HK-2 (cell line): ENCODE measurements at regions not wholly inside any gene's neighbourhood (a gene's known extent, or its start where the extent isn't known, plus 50 kb on each side); places are given as distances from the start of the nearest gene placed in this dataset.
A peak's percentile ranks its signal among the peaks of the same experiment; 100 is the strongest.
"Not testable (repeated sequence)": the region's sequence is repeated elsewhere in the genome, so short reads cannot be mapped to it uniquely, and the experiment has no call there.

Source experiments
- DNase-seq: peaks from one replicate; pipeline ENCODE4 v3.0.0-alpha.2; 2018; ENCODE audit not compliant: unreplicated experiment

DNA sequence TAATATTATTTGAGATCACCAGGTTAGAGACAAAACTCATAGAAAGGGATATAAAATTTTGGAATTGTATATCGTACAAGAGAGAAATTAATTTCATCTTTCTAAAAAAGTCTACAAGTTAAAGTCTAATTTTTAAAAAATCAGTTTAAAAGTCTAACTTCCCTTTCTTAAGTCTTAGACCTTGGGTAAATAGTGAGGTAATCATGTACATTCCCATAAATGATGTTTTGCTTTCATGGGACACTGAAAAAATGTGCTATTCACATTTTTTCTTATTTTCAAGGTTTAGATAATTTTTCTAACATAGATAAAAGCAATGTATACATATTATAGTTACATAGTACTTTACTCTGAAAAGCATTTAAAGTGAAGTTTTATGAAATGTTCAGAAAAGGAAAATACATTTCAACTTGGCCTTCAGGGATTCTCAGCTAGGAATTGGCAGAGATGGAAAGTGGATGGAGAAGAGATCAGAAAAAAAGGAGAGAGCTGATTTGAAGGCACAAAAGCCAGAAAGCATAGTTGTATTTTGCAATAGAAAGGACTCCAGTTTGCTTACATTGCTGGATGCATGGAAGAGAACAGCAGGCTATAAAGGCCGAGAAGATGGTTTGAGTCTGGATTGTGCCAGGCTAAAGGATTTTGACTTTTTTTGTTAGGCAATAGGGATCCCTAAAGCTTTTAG, 194.0 kb downstream of the CASP12 start:
- DNase-seq = no peak

DNA sequence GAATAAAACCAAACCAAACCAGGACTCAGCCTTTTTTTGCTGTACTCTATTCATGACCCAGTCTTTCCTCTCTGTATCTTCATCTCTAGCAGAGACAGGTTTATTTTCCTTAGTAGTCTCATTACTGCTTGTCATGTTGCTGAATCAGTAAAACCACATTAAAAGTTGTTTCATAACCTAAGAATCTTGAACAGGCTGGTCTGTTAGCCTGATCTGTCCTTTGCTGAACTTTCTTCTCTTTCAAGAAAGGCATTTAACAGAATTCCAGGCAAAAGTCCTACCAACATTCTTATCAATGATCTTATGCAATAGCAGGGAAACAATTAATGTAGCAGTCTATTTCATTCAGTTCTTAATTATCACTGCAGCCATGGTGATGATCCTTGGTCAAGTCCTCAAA, 197.7 kb downstream of the CASP12 start:
- no peak for DNase-seq

DNA sequence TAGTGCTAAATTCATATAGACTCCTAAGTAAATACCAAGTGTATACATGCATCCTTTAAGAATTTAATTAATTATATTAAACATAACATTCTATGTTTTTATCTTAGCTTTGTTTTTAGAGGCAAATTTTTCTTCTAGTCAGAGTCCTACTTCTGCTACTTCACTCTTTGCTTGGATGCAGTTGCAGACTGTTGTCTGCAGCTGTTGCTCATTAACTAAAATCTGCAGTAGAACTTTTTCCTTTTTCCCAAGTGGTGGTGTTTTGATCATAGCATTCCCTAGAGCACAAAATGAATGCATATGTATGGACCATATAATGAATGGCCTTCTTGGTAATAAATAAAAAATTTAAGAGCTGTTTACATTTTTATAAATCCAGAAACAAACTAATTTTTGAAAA, 198.3 kb downstream of the CASP12 start:
- no peak for DNase-seq

DNA sequence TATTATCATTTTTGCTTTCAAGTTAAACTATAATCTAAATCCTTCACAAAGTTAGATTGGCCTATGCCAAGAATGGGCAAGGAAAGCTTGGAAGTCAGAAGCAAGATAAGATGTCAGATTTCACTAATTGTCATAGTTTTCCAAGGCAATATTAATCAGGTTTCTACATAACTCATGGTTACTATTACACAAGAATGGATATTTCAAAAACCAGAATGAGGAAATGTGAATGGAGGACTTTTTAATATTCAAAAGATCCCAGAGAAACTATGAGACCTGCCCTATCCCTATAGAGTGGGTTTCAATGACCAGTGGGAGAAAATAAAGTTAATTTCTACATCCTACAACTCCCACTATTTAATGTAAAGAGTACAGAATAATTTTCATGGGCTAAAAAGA, 203.2 kb downstream of the CASP12 start:
- DNase-seq = no peak

DNA sequence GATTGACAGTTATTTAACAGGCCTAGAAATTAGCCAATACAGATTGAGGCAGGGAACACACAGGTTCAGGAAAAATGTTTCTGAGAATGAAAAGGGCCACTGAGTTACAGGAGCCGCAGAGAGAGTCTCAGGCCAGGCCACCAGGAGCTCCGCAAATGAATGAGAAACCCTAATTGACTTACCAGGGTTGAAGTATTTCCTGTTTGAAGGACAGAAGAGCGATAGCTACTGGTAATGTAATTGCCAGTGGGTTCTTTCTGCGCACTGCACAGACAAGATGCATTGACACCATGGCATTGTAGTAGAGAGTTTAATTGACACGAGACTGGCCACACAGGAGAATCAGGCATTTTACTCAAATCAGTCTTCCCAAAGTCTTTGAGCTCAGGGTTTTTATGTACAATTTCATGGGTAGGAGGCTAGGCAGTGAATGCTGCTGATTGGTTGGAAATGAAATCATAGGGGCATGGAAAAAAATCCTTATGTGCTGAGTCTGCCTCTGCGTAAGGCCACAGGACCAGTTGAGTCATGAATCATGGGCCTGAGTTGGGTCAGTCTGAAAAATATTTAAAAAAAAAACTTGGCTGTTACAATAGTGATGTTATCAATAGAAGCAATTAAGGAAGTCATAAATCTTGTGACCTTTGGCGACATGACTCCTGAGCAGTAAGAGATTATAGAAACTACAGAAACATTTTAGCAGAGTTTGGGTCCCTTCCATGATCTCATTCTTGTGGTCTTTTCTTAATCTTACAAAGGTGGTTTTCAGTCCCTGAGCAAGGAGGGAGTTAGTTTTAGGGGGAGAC, 203.8 kb downstream of the CASP12 start:
- peak; percentile 31 for DNase-seq

DNA sequence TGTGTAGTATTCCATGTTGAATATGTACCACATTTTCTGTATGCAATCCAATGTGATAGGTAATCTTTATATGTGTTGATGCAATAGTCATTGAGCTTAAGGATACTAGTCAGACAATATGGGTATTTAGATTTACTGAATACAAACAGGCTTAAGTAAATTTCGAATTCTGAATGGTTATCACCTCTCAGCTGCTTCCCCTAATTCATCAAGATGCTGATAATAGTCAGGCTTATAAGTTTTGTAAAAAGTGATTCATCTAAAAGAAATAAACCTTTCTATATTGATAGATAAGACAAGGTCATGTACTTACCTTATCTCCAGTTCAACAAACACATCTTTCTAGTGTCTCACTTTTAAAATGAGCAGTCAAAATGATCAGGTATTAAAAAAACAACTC, 205.5 kb downstream of the CASP12 start:
- no peak for DNase-seq

DNA sequence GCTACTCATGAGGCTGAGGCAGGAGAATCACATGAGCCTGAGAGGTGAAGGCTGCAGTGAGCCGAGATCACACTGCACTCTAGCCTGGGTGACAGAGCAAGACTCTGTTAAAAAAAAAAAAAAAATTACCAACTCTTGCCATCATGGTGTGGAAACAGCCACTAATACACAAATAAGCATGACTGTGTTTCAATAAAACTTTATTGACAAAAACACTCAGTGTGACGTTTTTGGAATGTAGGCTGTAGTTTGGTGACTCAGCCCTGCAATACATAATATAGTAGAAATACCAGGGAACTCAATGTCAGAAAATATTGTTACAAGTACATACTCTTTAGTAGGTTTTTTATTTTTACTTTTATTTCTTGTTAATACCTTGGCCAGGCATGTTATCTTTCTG, 207.1 kb downstream of the CASP12 start:
- no peak for DNase-seq

DNA sequence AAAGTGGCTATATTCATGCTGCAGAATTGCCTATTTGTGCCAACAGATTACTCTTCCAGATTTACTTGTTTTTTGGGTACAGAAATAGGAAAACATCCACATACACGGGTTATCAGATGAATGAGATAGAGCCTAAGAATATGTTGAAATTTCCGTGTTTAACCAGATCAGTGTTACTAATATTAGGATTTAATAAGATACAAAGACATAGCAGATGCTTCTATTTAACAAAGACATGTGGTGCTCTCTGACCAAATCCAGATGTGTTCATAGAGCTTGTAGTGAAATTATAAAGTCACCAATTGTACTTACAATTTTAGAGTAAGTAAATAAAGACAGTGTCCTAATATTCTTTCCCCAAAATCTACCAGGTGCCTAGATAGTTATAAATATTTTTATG, 208.0 kb downstream of the CASP12 start:
- no peak for DNase-seq

DNA sequence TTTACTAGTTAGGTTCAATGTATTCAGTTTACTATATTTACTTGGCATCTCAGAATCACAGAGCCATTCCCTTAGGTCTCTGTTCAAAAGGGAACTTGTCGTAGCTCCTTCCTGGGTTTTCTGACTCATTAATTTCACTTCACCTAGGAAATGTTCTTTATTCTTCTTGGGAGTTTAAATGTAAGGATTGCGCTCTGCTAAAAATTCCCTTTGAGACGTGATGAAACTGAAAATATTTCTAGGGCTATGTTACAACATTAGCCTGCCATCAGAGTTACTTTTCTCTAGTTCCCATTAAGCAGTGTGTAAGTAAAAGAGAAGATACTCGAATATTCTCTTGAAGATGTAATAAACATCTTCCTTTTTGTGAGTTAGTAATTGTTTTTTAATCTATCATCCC, 209.5 kb downstream of the CASP12 start:
- no peak for DNase-seq

DNA sequence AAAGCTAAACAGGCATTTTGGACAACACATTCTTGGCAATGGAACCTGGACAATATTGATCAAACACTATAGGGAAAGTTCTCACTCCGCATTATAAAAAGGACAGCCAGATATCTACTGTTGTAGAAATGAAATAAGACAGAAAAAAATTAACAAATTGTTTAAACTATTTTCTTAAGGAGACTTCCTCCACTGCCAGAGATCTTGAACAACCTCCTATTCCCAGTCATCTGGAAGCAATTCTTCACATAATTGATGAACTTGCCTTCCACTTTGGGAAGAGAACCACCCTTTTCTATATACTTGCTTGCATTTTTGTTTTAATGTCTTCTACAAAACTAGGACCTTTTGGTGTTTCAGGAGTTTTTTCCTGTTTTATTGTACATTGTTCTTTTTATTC, 216.1 kb downstream of the CASP12 start:
- no peak for DNase-seq

DNA sequence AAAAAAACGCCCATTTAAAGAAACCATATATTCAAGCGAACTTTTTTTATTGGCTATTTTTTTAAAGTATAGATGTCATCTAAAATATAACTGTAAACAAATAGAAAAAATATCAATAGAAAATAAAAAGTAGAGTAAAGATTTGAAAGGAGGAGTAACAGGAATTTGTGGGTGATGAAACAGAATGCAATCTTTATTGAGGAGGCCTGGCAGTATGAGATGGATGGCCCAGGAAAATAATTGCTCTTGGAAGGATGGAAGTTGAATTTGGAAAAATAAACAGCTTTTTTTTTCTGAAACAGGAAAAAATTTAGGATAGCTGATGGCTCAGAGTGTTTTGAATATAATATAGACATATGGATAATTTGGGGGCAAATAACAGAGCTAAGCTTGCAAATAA, 219.0 kb downstream of the CASP12 start:
- no peak for DNase-seq

DNA sequence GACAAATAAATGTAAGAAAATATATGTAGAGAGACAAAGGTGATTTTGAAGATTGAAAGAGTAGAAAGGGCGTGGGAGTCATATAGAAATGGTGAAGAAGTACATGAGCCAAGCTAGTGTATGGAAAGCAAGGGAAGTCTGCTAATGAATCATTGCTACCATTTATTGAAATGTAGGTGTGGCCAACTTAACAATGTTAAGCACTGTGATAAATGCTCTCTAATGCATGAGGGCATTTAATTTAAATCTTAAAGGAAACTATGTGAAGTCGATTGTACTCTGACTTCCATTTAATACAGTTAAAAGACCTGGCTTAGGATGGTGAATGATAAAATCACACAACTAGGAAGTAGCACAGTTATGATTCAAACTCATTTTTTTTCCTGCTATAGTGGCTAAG, 219.9 kb downstream of the CASP12 start:
- DNase-seq = no peak

DNA sequence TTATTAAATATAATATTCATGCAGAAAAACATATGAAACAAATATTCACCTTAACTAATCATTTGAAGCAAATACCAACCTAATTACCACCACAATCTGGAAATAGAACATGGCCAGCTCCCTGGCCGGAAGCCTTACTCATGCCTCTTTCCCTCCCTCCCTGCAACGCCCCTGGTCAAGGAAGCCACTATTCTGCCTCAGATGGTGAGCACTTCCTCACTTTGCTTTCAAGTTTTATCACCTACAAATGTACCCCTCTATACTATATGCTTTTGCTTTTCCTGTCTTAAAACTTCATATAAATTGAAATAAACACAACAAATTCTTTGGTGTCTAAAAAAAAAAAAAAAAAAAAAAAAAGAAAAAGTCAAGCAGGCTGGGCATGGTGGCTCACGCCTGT, 221.2 kb downstream of the CASP12 start:
- not testable (repeated sequence) for DNase-seq

DNA sequence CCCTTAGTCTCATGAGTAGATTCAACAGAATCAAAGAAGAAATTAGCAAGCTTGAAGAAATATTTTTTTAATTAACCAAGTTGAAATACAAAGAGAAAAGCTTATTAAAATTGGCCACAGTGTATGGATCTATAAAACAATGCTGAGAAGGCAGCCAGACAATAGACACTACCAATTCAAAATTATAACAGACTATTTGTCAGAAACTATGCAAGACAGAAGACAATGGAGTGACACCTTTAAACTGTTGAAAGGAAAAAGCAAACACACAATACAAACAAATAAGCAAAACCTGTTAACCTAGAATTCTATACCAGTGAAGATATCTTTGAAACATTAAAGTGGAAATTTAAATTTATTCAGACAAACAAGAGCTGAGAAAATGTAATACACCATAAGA, 225.4 kb downstream of the CASP12 start:
- DNase-seq = no peak

DNA sequence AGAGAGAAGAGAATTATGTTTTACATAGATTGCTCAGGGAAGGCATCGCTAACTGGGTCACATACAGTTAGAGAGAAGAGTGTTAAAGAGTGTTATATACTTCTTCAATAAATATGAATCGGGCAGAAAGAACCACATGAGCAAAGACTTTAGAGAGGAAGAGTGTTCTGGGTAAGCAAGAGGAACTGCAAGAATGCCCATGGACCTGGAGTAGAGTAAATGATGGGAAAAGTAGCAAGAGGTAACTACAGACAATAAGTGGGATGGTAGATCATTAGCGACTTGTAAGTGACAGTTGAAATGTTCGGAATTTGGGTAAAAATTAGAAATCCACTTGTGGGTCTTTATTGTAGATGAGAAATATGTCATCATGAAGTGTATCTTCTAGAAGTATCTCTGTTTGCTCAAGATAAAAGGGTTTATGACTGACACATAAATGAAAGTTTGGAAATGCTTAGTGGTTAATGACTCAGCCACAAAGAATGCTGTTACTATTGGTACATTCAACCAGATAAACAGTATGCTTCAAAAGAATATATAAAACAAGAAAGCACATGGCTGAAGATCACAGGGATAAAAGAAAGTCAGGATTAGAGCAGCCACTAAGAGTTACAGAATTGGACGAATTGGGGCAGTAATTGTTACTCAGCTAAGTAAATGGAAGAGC, 229.3 kb downstream of the CASP12 start:
- no peak for DNase-seq

DNA sequence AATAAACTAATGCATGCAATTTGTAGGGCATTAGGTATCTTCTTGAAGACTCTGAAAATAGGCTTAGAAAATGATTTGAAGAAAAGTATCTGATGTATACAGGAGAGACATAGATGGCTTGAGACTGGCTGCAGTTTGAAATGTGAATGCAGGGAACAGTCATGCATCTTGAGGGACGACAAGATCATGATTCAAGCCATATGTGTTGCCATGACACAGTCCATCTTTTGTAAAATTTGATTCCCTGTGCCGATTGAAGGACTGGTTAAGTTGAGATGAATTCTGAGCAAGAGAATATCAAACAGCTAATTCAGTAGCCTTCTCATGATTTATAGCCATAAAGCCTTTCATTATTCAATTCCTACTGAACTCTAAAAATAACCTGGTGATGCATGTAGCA, 231.6 kb downstream of the CASP12 start:
- DNase-seq = no peak

DNA sequence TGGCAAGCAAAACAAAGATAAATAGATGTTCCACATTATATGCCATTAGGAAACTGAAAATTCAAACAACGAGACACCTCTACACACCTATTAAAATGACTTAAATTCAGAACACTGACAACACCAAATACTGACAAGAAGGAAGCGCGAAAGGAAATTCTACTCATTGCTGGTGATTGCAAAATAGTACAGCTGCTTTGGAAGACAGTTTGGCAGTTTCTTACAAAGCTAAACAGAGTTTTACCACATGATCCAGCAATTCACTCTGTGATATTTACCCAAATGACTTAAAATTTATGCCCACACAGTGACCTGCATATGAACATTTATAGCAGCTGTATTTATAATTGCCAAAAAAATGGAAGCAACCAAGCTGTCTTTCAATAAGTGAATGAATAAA, 232.6 kb downstream of the CASP12 start:
- DNase-seq = no peak

DNA sequence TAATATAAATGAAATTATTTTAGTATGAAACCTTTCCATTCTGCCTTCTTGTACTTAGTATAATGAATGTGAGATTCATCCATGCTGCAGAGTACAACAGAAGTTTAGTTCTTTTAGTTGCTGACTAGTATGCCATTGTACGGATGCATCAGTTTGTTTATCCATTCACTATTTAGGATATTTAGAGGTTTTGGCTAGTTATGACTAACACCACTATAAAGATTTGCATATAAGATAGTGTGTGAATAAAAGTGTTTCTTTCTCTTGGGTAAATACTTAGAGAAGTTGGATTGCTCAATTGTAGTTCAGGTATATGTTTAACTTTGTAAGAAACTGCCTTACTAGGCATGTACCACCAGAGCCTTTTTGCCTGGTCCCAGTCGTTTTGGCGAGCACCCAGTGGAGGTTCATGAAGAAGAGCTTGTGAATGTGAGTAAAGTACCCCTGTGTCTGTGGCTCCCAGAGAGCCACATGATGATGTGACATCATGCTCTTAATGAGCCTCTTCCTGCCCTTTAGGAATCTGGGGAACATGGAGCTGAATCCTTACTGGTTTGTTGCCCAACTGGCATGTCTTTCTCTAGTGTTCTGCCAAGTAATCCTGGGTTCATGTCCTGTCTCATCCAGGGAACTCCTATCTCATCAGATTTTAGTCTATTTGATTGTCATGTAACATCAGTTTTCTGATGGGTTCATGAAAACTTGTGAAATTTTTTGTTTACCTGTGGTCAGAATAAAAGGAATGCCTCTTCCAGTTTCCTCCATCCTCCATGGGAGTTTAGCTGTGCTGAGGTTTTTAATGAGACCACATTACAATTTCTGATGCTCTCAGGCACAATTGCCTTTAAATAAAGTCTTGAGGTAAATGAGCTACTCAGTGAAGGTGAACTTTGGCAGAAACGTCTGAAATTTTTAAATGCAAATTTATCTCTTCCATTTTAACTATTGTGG, 234.8 kb downstream of the CASP12 start:
- peak; percentile 9 for DNase-seq

DNA sequence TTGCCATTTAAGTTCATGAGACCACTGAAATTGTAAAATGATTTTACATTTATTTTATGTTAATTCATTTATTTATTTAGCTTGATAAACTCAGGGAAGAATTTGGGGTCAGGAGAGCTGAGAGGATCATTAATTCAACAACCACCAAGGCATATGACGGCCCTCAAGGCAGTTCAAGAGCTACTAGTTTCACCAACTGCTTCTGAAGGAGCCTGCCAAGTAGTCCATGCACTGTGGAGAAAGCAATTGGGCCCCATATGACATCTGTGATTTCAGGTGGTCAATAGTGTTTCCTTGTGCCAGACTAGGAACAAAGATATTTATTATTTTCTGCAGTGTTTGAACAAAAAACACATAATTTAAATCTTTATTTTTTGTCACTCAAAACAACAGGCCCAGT, 236.4 kb downstream of the CASP12 start:
- no peak for DNase-seq

DNA sequence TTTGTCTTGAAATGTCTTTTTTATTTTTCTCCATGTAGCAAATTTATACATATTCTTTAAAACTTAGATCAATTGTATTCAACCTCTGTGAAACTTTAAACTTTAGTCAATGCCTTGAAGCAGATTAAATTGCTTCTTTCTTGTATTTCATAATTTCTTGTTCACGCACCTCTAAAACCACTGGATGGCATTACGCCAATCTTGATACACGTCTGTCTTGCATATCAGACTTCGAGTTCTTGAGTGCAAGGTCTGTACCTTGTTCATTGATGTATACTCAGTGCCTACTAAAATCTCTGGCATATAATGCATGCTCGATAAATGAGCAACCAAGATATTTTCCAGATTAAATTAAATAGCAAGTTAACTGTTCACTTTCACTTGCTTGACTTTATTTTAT, 236.8 kb downstream of the CASP12 start:
- no peak for DNase-seq

DNA sequence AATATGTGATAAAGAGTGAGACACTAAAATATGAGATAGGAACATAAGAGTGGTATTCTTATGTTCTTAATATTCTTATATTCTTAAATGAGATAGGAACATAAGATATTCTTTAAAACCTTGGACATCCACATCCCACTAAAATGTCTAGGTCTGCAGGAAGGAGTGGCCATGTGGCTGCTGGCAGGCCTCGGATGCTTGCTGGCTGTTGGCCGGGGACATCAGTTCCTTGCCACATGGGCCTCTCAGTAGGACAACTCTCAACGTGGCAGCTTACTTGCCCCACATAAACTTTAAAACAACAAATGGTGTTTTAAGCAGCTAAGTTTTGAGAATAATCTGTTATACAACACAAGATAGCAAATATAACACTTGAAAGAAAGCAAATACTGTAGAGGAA, 240.1 kb downstream of the CASP12 start:
- no peak for DNase-seq

DNA sequence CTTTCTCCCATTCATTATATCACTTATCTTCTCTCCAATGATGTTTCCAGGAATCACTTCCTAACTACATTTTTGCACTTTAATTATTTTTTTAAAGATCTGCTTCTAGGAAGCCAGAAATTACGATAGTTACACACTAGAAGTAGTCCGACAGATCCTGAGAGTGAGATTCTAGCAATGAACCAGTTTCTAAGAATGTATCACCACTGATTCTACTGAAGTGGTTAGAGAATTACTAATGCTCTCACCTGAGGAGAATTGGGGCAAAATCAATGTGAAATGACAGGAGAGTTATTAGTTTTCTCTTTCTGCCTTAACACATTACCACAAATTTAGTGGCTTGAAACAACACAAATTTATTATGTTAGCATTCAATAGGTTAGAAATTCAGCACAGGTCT, 241.2 kb downstream of the CASP12 start:
- no peak for DNase-seq
